ENCODE measurements at regions not wholly inside any gene's neighbourhood (a gene's known extent, or its start where the extent isn't known, plus 50 kb on each side); places are given as distances from the start of the nearest gene placed in this dataset.
"Not testable (repeated sequence)": the region's sequence is repeated elsewhere in the genome, so short reads cannot be mapped to it uniquely, and the experiment has no call there.

DNA sequence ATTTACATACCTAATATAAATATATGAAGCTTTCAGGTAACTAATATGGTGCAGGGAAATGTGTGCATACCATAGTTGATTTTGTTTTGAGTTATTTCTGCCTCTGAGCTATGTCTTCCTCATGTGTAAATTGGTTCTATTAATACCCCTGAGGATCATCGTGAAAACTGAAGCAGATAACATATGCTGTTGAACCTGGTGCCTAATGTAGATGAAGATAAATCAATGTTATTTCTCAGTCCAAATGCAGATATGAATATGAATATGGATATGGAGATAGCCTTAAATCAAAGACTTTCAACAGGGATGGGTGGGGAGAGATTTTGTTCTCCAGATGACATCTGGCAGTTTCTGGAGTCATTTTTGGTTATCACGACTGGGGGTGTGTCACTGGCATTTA, 122.3 kb upstream of the ANKRD30A start:
- Histone ChIP-seq H3K9me2 (replicated peaks; ENCODE audit: low read depth, low read length) (no peaks in the 10 kb centered on the region), H3K9ac (ENCODE audit: low read depth, low read length, poor library complexity, severe bottlenecking) (no peak overlapping the region), H3K4me2 (ENCODE audit: low read depth, low read length, poor library complexity, severe bottlenecking) (no peak overlapping the region), H3K4me3 (ENCODE audit: low read length, poor library complexity, severe bottlenecking) (no peak overlapping the region), H3K27me3 (ENCODE audit: insufficient read depth, low read length, poor library complexity, severe bottlenecking) (no peaks in the 10 kb centered on the region), H4K20me1 (ENCODE audit: insufficient read depth, low read length, poor library complexity, severe bottlenecking) (no peaks in the 10 kb centered on the region), H3K4me1 (ENCODE audit: insufficient read depth, low read length, poor library complexity, severe bottlenecking) (no peaks in the 10 kb centered on the region), H3F3A (ENCODE audit: low read depth) (no peaks in the 10 kb centered on the region), H3K36me3 (ENCODE audit: insufficient read depth, low read length) (no peaks in the 10 kb centered on the region), H3K9me3 (ENCODE audit: insufficient read depth, low read depth, low read length) (no peaks in the 10 kb centered on the region), H3K79me2 (ENCODE audit: insufficient read depth, low read length) (no peaks in the 10 kb centered on the region), H2AFZ (ENCODE audit: low read length) (no peak overlapping the region)
- TF ChIP-seq EZH2phosphoT487 (IDR thresholded peaks at IDR 0.05; ENCODE audit: borderline replicate concordance) = no peak
- TF ChIP-seq, protein P1, sequence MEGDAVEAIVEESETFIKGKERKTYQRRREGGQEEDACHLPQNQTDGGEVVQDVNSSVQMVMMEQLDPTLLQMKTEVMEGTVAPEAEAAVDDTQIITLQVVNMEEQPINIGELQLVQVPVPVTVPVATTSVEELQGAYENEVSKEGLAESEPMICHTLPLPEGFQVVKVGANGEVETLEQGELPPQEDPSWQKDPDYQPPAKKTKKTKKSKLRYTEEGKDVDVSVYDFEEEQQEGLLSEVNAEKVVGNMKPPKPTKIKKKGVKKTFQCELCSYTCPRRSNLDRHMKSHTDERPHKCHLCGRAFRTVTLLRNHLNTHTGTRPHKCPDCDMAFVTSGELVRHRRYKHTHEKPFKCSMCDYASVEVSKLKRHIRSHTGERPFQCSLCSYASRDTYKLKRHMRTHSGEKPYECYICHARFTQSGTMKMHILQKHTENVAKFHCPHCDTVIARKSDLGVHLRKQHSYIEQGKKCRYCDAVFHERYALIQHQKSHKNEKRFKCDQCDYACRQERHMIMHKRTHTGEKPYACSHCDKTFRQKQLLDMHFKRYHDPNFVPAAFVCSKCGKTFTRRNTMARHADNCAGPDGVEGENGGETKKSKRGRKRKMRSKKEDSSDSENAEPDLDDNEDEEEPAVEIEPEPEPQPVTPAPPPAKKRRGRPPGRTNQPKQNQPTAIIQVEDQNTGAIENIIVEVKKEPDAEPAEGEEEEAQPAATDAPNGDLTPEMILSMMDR (conservative IDR thresholded peaks at IDR 0.05; ENCODE audit: low read length) = no peak

DNA sequence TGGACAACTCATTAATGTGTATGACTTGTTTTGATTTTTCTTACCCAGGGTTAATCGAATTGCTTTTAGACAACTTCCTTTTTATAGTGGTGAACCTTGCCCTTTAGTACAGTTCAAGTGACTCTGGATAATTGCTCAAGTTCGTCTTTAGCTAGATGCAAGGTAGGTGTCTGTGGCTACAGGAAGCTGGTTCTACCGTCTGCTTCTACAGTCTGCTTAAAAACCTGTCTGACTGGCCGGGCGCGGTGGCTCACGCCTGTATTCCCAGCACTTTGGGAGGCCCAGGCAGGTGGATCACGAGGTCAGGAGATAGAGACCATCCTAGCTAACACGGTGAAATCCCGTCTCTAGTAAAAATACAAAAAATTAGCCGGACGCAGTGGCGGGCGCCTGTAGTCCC, 129.6 kb upstream of the ANKRD30A start:
- not testable (repeated sequence) for H3K79me2 ChIP-seq (ENCODE audit: insufficient read depth, low read length); H3K9me3 ChIP-seq (ENCODE audit: insufficient read depth, low read depth, low read length); H3K27me3 ChIP-seq (ENCODE audit: insufficient read depth, low read length, poor library complexity, severe bottlenecking); H3F3A ChIP-seq (ENCODE audit: low read depth); H3K9ac ChIP-seq (ENCODE audit: low read depth, low read length, poor library complexity, severe bottlenecking); H3K4me3 ChIP-seq (ENCODE audit: low read length, poor library complexity, severe bottlenecking); H3K4me2 ChIP-seq (ENCODE audit: low read depth, low read length, poor library complexity, severe bottlenecking); H4K20me1 ChIP-seq (ENCODE audit: insufficient read depth, low read length, poor library complexity, severe bottlenecking); H3K9me2 ChIP-seq (replicated peaks; ENCODE audit: low read depth, low read length); H3K4me1 ChIP-seq (ENCODE audit: insufficient read depth, low read length, poor library complexity, severe bottlenecking); H2AFZ ChIP-seq (ENCODE audit: low read length); H3K36me3 ChIP-seq (ENCODE audit: insufficient read depth, low read length)

DNA sequence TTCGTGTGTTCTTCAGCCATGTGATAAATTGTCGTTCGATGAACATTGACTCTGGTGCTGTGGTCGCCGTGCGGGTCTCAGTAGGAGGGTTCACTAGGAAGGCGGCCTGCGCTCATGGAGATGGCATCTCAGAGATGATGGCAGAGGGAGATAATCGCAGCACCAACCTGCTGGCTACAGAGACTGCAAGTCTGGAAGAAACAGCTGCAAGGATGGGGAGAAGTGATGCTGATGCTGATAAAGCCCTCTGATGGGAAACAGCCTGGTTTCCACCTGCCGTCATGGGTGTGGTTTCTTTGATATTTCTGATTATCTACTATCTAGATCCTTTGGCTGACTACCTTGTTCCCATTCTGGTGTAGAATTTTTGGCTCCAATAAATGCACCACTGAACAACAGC, 130.5 kb upstream of the ANKRD30A start:
- Histone ChIP-seq H3K9me3 (ENCODE audit: insufficient read depth, low read depth, low read length) (no peaks in the 10 kb centered on the region), H3K79me2 (ENCODE audit: insufficient read depth, low read length) (no peaks in the 10 kb centered on the region), H3K4me3 (ENCODE audit: low read length, poor library complexity, severe bottlenecking) (no peak overlapping the region), H3K36me3 (ENCODE audit: insufficient read depth, low read length) (no peaks in the 10 kb centered on the region), H3K4me2 (ENCODE audit: low read depth, low read length, poor library complexity, severe bottlenecking) (no peak overlapping the region), H3K4me1 (ENCODE audit: insufficient read depth, low read length, poor library complexity, severe bottlenecking) (no peaks in the 10 kb centered on the region), H3K27me3 (ENCODE audit: insufficient read depth, low read length, poor library complexity, severe bottlenecking) (no peaks in the 10 kb centered on the region), H3K9me2 (replicated peaks; ENCODE audit: low read depth, low read length) (no peaks in the 10 kb centered on the region), H2AFZ (ENCODE audit: low read length) (no peak overlapping the region), H3K9ac (ENCODE audit: low read depth, low read length, poor library complexity, severe bottlenecking) (no peak overlapping the region), H4K20me1 (ENCODE audit: insufficient read depth, low read length, poor library complexity, severe bottlenecking) (no peaks in the 10 kb centered on the region), H3F3A (ENCODE audit: low read depth) (no peaks in the 10 kb centered on the region)
- TF ChIP-seq EZH2phosphoT487 (IDR thresholded peaks at IDR 0.05; ENCODE audit: borderline replicate concordance) = no peak
- TF ChIP-seq, protein P1 (conservative IDR thresholded peaks at IDR 0.05; ENCODE audit: low read length) = no peak

DNA sequence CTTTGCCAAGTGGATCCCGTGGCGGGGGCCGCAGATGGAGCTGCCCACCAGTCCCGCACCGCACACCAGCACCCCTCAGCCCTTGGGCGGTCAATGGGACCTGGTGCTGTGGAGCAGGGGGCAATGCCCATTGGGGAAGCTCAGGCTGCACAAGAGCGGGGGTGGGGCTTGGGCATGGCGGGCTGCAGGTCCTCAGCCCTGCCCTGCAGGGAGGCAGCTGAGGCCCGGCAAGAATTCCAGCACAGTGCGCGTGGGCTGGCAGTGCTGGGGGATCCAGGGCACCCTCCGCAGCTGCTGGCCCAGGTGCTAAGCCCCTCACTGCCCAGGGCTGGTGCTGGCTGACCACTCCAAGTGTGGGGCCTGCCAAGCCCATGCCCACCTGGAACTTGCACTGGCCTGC, 136.2 kb upstream of the ANKRD30A start:
- H3K9me2 ChIP-seq (replicated peaks; ENCODE audit: low read depth, low read length) = no peaks in the 10 kb centered on the region
- no peaks in the 10 kb centered on the region for H4K20me1 ChIP-seq (ENCODE audit: insufficient read depth, low read length, poor library complexity, severe bottlenecking)
- H3K4me2 ChIP-seq (ENCODE audit: low read depth, low read length, poor library complexity, severe bottlenecking) = no peak overlapping the region
- H3K27me3 ChIP-seq (ENCODE audit: insufficient read depth, low read length, poor library complexity, severe bottlenecking) = no peaks in the 10 kb centered on the region
- no peaks in the 10 kb centered on the region for H3K36me3 ChIP-seq (ENCODE audit: insufficient read depth, low read length)
- H3K9ac ChIP-seq (ENCODE audit: low read depth, low read length, poor library complexity, severe bottlenecking) = no peak overlapping the region
- no peaks in the 10 kb centered on the region for H3K4me1 ChIP-seq (ENCODE audit: insufficient read depth, low read length, poor library complexity, severe bottlenecking)
- no peaks in the 10 kb centered on the region for H3K9me3 ChIP-seq (ENCODE audit: insufficient read depth, low read depth, low read length)
- H3F3A ChIP-seq (ENCODE audit: low read depth) = no peaks in the 10 kb centered on the region
- TF ChIP-seq, protein P1 (conservative IDR thresholded peaks at IDR 0.05; ENCODE audit: low read length) = no peak
- no peak for TF ChIP-seq EZH2phosphoT487 (IDR thresholded peaks at IDR 0.05; ENCODE audit: borderline replicate concordance)
- H2AFZ ChIP-seq (ENCODE audit: low read length) = no peak overlapping the region
- no peak overlapping the region for H3K4me3 ChIP-seq (ENCODE audit: low read length, poor library complexity, severe bottlenecking)
- H3K79me2 ChIP-seq (ENCODE audit: insufficient read depth, low read length) = no peaks in the 10 kb centered on the region

Measured in Loucy (cell line).